Body of pancreas (tissue), 4 donors: ENCODE measurements at regions not wholly inside any gene's neighbourhood (a gene's known extent, or its start where the extent isn't known, plus 50 kb on each side); places are given as distances from the start of the nearest gene placed in this dataset.

Experiments
- CTCF ChIP-seq, 7 experiments: fragments of 450-650 bp in 4 of 7; fragments of 200-600 bp in 3 of 7; sonication (generic) in 3 of 7; IDR thresholded peaks; one replicate each; pipeline ENCODE4 v1.5.1; 2016 to 2019; ENCODE audit warnings: antibody characterized with exemption in 7 of 7
- POLR2A ChIP-seq, 3 donors: fragments of 450-650 bp; IDR thresholded peaks; one replicate each; pipeline ENCODE4 v1.6.1; 2016; ENCODE audit warnings: antibody characterized with exemption in 3 of 3, mild to moderate bottlenecking in 2 of 3

GRCh38 chr3:5698851-5699250, 511.3 kb downstream of the EDEM1 start:
- no peak for TF ChIP-seq CTCF (IDR thresholded peaks at IDR 0.05)
- no peak for TF ChIP-seq POLR2A (IDR thresholded peaks at IDR 0.05)
